ENCODE measurements at regions not wholly inside any gene's neighbourhood (a gene's known extent, or its start where the extent isn't known, plus 50 kb on each side); places are given as distances from the start of the nearest gene placed in this dataset.

DNA sequence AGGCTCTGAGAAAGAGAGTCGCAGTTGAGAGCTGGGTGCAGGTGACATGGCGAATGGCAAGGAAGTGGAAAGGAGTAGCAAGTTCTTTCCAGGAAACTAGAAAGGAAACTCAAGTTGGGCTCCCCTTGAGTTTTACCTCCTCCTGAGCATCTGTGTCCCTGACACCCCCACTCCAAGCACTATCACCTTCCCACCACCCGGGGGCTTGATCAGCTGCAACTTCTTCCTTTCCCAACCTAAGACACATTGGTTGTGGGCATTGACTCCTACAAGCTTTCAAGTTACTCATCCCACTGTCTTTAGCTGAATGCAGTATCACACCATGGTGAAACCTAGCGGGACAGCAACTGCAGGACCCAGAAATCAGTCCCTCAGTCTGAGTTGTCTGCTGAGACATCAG lies 256.6 kb upstream of the NR2F2 start (continued):
- TF ChIP-seq, protein P1, sequence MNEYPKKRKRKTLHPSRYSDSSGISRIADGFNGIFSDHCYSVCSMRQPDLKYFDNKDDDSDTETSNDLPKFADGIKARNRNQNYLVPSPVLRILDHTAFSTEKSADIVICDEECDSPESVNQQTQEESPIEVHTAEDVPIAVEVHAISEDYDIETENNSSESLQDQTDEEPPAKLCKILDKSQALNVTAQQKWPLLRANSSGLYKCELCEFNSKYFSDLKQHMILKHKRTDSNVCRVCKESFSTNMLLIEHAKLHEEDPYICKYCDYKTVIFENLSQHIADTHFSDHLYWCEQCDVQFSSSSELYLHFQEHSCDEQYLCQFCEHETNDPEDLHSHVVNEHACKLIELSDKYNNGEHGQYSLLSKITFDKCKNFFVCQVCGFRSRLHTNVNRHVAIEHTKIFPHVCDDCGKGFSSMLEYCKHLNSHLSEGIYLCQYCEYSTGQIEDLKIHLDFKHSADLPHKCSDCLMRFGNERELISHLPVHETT (CRISPR knock-in tag; conservative IDR thresholded peaks at IDR 0.05): no peak
- no peak for TF ChIP-seq ZSCAN20 (CRISPR knock-in tag; IDR thresholded peaks at IDR 0.05; ENCODE audit: borderline replicate concordance)

DNA sequence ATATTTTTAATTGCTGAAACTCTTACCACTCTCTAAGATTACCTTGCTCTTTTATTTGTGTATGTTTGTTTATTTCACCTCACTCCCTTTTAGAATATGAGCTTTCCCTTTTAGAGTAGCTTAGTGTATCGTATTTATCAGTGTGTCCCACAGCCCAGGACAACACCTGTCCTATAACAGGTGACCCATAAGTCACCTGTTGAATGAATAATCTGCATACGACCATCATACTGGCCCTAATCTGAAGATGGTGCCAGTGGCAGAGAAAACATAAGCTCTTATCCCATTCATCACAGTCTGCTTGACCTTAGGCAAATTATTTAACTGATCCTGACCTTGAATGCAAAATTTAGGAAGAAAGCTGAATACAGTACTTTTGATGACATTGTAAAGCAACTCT lies 254.6 kb upstream of the NR2F2 start:
- Histone ChIP-seq H3K36me3 (replicated peaks in 1 of 2; ENCODE audit: control insufficient read depth in 1 of 2, insufficient read depth in 2 of 2, low read length in 2 of 2) (no peaks in the 10 kb centered on the region), H3K4me2 (ENCODE audit: low read depth, low read length) (no peak overlapping the region), H4K20me1 (ENCODE audit: insufficient read depth, low read length) (no peaks in the 10 kb centered on the region), H3K9me3 (ENCODE audit: low read length) (no peaks in the 10 kb centered on the region), H2AFZ (ENCODE audit: low read length) (no peak overlapping the region), H3K4me3 (replicated peaks in 1 of 3; ENCODE audit: insufficient read depth in 1 of 3, low read depth in 2 of 3, low read length in 3 of 3) (no peak overlapping the region), H3K79me2 (ENCODE audit: insufficient read depth, low read length) (no peaks in the 10 kb centered on the region), H3K4me1 (ENCODE audit: insufficient read depth, low read length) (no peaks in the 10 kb centered on the region), H3K27ac (ENCODE audit: extremely low read length, insufficient read depth, low read length) (no peak overlapping the region), H3K27me3 (ENCODE audit: control insufficient read depth in 1 of 2, insufficient read depth in 2 of 2, low read length in 2 of 2) (no peaks in the 10 kb centered on the region), H3K9ac (ENCODE audit: insufficient read depth, low read depth, low read length) (no peak overlapping the region)
- FAIRE-seq: no peak
- WGBS (ENCODE audit: low lambda C conversion rate): 11% methylated on average over 2 of the region's 2 CpGs
- ChIA-PET CTCF (ENCODE audit: low intra/inter-chr PET ratio, low total read pairs) (no interaction called here), POLR2A (interaction anchor here (0.5 kb wide), 1 partner anchor 685 kb away, joined by 3 read pairs; no protein-coding TSS in a partner anchor)
- BruUV-seq (replicated peaks): no TSS peak
- intact Hi-C loops (cut with micrococcal nuclease; ENCODE audit: unreplicated experiment) (no loop called here), in situ Hi-C loops (cut with HindIII; ENCODE audit: extremely low pct_ligation_motif_present, low pct_unique_long_range_greater_than_20kb) (no loop called here)
- no peak for DNase-seq (ENCODE audit: low spot score)
- TF ChIP-seq SIN3A (IDR thresholded peaks at IDR 0.05; ENCODE audit: borderline replicate concordance, low read depth, low read length): no peak
- TF ChIP-seq FOSL1 (CRISPR knock-in tag; IDR thresholded peaks at IDR 0.05; ENCODE audit: borderline replicate concordance): no peak
- TF ChIP-seq, protein P2, sequence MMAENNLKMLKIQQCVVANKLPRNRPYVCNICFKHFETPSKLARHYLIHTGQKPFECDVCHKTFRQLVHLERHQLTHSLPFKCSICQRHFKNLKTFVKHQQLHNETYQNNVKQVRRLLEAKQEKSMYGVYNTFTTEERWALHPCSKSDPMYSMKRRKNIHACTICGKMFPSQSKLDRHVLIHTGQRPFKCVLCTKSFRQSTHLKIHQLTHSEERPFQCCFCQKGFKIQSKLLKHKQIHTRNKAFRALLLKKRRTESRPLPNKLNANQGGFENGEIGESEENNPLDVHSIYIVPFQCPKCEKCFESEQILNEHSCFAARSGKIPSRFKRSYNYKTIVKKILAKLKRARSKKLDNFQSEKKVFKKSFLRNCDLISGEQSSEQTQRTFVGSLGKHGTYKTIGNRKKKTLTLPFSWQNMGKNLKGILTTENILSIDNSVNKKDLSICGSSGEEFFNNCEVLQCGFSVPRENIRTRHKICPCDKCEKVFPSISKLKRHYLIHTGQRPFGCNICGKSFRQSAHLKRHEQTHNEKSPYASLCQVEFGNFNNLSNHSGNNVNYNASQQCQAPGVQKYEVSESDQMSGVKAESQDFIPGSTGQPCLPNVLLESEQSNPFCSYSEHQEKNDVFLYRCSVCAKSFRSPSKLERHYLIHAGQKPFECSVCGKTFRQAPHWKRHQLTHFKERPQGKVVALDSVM (CRISPR knock-in tag; IDR thresholded peaks at IDR 0.05): no peak
- no peak for TF ChIP-seq ZBTB7B (CRISPR knock-in tag; IDR thresholded peaks at IDR 0.05)
- TF ChIP-seq GATA4 (IDR thresholded peaks at IDR 0.05; ENCODE audit: borderline replicate concordance, low read depth): no peak
- no peak for TF ChIP-seq ZNF572 (CRISPR knock-in tag; IDR thresholded peaks at IDR 0.05)
- ATAC-seq: no peak
